HG03575 (cell line): ENCODE measurements at regions not wholly inside any gene's neighbourhood (a gene's known extent, or its start where the extent isn't known, plus 50 kb on each side); places are given as distances from the start of the nearest gene placed in this dataset.

ENCODE experiments used
- ATAC-seq: cut with Tn5 transposase; IDR thresholded peaks from one replicate; pipeline ENCODE4 v1.9.1; 2021; ENCODE audit not compliant: unreplicated experiment, insufficient number of reproducible peaks, low FRiP score; ENCODE audit errors: extremely low read depth

DNA sequence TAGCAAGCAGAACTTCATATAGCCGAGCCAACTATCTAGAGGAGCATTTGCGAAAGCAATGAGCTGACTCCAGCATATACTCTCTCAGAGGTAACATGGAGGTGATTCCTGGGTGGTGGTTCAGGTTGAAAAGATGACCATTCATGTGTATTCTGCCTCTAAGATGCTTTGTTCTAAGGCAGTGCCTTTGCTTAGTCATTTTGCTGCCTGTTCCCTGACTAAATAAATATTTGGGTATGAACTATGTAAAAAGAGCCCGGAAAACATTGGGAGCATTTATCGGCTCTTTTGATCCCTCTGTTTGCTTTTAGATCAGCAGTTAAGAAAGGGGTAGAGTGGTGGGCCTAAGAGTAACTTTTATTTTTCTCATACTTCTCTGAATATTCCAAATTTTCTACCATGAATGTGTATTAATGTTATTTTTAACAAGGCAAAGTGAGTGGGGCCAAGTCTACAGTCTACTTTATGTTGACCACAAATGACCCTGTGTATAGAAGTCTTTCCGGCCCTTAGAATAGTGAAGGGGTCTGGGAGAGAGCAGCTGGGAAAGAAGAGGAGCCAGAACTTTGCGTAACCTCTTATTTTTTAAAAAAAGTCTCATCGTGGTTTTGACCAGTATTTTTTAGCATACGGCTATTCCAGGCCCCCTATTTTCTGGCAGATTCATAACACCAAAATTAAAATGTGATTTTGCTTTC, 206.5 kb upstream of the EYA4 start:
- no peak for ATAC-seq

DNA sequence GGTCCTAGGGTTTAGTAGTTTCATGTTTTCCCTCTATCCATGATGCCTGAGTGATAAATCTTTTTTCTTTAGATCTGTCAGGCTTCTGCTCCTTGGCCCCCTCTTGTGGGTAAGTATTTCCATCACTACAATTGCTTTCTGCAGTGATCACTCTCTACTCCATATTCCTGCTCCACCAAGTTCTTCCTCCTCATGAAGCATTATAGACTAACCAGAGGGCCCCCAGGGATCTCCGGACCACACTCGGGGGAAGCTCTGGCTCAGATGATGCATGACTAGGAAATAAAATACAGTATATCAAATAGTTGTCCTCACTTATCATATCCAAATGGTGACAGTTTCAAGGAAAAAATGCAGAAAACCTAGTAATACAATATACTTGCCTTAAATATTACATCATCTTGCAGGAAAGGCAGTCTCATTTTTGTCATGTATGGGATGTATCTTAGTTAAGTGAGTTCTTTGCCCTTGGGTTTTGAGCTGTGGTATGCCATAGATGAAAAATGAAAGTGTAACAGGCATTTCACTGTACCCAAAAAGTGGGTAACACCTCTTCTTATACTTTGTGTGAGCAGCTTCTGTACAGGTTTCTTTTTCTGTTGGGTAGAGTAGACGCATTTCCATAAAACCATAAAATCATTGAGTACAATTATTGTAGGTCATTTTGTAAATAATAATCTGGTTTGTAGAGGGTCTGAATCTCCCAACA, 200.9 kb upstream of the EYA4 start:
- ATAC-seq = no peak

DNA sequence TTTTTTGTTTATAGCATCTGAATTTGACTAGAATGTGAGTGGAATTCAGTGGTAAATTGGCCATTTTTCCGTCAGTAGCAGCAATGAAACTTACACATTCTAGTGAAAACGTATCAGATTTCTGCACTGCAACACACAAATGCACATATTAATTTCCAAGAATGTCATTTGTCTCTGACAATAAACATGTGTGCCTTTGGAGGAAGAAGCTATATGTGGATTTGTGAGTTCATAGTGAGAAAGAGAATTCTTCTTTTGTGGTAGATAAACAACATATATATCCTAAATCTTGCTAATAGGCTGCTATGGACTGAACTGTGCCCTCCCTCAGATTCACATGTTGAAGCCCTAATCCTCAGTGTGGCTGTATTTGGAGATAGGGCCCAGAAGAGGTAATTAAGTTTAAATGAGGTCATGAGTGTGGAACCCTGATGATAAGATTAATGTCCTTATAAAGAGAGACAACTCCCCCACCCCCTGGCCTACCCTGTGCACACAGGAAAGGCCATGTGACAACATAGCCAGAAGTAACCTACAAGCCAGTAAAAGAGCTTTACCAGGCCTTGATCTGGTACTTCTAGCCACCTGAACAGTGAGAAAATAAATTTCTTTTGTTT, 200.2 kb upstream of the EYA4 start:
- ATAC-seq = no peak

DNA sequence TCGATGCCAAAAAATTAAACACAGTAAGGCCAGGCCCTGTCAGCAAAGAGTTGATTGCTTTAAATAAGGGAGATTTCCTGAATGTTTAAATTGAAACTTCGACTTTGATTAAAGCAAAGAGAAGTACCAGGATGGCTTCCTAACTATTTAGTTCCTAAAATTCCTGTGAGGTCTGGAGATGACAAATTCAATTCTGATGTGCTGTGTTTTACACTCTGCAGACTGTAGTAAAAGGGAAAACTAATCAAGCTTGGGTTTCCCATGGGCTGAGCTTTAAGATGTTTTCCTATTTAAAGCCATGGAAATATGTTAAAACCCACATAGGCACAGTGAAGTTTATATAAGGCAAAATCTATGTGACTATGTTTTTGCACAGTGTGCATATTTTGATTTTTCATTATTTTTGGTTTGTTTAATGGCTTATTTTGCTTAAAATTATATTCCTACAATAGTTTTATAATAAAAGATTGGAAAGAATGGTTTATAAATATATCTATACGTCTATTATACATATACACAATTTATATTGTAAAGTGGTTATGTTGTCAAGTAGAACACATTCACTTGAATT, 198.5 kb upstream of the EYA4 start:
- no peak for ATAC-seq

DNA sequence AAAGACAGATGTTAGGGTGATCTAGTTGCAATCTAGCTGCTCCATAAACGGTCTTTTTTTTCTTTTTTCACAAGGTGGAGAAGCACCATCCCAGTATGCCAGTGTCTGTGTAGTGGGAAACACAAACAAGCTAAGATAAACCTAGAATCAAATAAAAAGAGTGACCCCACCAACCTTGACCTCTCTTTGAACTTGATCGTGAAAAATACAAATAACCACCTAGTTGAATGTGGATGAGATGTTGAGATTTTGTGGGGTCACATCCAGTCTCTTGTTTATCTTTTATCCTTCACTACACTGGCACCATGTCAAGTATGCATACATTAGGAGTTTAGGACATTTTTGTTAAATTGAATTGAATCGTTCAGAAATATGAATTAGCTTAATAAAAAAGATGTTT, 194.6 kb upstream of the EYA4 start:
- no peak for ATAC-seq

DNA sequence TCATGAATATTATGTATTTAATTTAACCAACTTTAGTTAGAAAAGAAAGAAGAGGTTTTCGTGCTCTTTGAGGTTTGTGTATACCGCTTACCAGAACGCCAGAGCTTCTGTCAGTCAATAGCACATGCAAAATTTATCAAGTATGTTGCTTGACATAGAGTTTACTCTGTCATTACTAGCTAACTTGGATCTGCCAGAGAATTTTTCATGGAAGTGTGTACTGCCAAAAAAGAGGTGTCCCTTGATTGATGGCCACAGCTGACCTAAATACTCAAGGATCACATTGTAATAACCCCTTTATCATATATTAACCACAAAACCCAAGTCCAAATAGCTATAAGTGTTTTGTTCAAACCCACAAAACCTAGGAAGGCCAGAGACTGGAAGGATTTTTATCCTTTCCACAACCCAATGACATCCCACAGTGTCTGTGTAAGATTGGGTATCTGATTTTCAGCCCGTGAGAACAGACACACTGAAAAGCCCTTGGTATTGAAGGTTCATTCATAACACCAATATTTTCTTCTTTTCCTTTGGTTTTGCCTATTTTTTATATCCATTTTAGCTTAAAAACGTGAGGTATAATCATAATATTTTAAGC, 194.0 kb upstream of the EYA4 start:
- no peak for ATAC-seq

DNA sequence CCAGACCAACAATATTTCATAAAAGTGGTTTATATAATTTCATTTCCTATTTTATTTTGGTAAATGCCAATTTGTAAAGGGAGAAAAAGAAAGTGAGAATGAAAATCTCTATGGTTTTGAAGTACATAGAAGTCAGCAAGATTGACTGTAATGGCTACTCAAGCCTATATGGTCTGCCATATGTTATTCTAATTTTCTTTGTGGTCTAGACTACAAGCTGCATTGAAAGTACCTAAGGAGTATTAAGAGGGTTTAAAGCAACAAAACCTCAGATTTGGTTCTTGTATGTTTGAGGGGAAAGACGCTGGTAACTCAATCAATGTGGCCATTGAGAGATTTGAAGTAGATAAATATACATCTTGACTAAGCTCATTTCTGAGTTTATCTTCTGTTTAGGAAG, 193.5 kb upstream of the EYA4 start:
- ATAC-seq = no peak

DNA sequence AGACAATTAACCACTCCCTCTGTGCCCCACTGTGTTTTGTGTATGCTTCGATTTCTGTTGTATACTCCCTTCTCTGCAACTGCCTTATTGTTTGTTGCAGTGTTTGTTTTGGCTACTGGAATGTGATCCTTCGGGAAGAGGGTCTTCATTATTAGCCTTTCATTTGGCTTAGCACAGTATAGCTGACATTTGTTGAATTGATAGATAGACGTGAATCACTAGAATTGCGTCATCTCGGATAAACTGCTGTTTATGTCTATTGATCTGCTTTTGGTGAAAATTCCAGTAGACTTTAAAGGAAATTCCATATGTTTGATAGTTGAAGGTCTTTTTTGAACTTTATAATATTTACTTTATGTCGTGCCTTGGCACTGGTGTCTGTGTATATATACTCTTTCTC, 189.9 kb upstream of the EYA4 start:
- ATAC-seq = no peak

DNA sequence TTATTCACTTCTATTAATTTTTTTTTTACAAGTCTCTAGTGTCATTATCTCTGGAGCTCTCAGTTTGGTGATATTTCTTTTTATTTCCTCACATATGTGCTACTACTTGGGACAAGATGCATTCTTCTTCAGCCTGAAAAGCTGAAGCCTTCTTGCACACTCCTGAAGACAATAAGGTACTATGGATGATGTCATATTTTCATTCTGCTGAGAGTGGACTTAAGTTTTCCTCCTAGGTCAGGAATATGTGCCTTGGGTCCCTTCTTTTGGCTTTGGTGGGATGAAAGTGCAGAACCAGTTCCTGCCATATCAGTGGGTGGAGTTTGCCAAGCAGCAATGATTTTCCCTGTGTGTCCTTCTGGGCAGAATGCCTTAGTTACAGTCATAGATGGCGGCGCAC, 188.7 kb upstream of the EYA4 start:
- ATAC-seq = no peak

DNA sequence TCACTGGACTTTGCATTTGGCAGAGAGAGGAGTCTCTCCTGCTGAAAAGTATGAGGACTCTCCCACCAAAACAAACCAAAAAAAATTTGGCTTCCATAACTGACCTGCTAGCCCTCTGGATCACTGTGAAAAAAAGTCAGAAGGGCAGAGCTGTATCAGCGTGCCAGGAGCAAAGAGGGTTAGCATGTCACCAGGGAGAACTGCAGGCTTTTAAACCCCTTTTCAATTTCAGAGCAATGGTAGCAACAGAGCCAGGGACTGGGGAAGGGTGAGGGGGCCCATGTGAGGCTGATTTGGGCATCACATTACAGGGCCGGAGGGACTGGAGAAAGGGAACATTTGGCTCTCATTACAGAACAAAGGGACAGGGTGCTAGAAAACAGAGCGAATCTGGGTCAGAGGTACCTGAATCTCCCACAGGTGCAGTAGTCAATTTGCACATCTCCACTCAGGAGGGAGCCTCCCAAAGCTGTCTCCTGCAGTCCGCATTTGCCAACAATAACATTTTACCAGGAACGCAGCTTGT, 185.7 kb upstream of the EYA4 start:
- no peak for ATAC-seq

DNA sequence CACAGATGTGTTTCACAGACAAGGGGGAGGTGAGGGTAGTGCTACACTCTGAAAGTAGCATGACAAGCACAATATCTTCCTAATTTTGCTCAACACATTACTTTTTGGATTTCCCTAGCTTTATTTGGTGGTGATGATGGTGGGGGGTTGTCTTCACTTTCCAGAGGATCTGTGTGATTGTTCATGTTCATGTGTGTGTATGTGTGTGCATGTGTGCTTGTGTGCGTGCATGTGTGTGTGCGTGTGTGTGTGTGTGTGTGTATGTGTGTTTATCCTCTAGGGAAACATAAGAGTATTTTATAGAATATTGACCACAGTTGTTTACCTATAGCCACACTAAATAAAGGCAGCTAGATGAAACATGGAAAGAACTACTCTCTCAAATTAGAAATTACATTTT, 183.8 kb upstream of the EYA4 start:
- ATAC-seq = no peak

DNA sequence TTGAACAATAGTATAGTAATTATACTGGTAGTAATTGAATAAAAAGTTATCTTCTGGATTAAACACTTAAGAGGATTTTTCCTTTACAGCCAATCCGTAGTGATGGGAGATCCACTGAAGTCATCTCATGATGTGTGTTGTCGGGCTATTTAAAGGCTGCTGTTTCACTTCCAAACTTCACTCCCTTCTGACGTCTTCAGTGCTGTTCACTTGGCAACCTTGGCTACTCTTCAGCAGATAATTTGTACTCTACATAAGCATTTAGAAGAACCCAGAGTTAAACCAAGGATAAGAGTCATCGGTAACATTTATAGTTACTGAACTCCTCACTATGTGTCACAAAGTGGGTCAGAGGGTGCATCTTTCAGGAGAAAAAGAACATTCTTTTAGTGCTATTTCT, 179.1 kb upstream of the EYA4 start:
- ATAC-seq = no peak

DNA sequence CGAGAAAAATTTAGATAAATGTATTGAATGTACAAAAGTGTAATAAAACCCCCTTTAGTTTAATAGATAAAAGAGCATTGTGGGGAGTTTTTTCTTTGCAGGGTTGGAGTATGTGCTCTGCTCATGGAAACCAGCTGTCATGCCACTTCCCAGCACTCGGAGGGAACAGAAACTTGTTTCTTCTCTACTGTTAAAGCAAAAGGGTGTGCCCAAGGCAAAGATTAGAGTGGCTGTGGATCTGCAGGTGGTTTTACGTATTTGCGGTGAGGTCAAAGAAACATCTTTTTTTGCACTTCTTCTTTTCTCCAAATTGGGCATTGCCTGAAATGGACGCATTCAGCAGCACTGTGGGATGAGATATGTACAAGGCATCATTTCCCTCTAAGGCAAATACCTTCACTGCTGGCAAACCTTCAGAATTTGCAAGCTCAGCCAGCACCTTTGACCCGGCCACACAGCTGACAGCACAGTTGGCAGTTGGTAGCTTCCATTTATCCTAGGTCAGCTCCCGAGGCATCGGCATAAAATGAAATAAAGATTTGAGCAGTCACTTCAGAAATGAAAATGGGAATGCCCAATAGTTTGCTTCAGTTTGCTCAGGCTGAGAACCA, 178.4 kb upstream of the EYA4 start:
- ATAC-seq = no peak

DNA sequence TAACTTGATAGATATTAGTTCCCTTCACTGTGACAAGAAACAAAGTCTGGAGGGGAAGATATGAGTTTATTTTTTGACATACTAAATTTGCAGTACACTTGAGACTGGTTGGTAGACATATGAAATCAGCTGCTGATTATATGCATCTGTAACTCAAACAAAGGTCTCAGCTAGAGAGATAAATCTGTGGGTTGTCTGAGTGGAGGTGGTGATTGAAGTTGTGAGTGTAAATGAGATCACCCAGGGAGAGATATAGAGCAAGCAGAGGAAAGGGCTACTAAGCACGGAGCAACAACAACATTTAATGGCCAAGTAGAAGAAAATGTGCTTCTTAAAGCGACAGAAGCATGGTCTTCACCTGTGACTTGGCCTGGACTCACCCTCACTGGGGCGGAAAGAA, 173.2 kb upstream of the EYA4 start:
- no peak for ATAC-seq

DNA sequence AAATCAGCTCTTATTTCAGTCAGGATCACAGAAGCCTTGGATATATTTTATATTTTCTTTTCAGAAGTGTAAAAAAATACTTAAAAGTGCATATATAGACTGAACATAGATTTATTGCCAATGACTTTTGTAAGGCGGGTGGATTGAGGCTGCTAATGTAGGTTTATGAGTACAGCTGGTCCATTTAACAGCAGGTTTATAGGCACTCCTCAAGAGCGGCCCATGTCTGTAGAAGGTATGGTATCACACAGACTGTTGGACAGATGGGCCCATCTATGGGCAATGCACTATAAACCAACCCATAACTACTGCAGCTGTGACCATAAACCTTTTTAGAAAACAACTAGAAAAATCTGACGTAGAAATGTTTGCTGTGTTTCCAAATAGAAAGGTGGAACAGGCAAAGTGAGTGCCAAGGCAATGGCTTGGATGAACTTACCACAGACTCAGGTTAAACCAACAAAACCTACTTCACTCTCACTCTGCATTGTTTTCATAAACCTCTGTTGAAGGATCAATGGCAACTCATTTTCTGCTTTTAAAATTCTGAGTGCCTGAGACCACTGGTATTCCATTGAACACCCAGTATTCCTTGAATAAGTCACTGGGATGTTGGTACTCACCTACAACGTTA, 170.6 kb upstream of the EYA4 start:
- ATAC-seq = no peak

DNA sequence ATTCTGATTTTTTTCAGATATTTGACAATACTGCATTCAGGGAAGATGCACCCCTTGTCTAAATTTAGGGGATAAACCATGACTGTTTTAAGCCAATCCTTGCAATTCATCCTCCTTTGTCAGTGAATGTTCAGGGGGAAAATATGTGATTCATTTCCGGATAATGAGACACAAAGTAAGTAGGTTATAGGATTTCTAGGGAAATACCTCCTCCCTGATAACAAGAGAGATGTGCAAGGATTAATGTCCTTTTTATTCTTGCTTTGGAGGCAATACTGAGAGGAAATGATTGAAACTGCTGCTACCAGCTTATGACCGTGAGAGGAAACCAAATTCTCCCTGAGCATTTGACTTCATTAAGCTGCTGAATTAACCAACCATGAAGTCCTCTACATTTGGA, 161.3 kb upstream of the EYA4 start:
- no peak for ATAC-seq

DNA sequence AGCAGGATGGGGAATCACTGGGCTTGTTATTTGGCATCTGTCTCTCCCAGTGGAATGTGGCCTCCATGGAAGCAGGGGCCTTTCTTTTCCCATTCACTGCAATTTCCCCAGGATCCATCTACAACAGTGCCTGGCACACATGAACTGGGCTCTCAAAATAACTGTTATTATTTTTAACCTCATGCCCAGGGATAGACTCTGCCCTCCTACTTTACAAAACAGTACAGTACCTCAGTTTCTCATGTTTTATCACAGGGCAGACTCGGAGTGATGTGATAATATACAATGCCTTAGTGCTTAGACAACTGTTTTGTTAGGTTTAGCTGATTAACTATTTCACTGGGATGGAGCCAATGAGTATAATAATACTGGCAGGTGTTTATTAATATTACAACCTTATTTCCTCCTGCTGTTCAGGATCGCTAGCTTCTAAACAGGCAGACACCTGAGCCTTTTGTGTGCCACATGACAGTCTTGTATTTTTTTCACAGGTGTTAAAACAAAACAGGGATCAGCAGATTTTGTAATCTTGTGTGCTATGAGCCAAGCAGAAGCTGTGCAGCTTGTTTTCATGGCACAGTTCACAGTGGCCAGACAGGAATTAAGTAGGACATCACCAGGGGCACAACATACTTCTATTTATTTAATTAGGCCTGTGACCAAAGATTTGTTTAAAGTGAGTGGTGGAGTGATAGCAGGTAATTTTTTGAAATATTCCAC, 157.7 kb upstream of the EYA4 start:
- ATAC-seq = no peak

DNA sequence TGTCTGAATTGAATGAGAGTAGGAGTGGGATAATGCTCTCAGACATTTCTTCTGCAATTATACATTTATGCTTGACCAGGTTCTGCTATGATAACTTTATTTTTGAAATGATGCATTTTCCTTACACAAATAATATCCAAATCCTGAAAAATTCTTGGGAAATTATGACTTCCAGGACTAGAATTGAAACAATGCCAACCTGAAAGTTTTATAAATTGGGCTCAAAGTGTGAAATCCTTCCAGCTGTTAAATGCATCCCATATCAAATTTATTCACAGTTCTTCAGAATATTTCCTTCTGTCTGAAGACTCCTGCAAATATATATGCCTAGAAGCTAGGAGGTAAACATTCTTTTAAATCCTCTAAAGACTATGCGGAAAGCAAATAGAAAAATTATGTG, 155.7 kb upstream of the EYA4 start:
- no peak for ATAC-seq
